ENCODE measurements at regions not wholly inside any gene's neighbourhood (a gene's known extent, or its start where the extent isn't known, plus 50 kb on each side); places are given as distances from the start of the nearest gene placed in this dataset.

DNA sequence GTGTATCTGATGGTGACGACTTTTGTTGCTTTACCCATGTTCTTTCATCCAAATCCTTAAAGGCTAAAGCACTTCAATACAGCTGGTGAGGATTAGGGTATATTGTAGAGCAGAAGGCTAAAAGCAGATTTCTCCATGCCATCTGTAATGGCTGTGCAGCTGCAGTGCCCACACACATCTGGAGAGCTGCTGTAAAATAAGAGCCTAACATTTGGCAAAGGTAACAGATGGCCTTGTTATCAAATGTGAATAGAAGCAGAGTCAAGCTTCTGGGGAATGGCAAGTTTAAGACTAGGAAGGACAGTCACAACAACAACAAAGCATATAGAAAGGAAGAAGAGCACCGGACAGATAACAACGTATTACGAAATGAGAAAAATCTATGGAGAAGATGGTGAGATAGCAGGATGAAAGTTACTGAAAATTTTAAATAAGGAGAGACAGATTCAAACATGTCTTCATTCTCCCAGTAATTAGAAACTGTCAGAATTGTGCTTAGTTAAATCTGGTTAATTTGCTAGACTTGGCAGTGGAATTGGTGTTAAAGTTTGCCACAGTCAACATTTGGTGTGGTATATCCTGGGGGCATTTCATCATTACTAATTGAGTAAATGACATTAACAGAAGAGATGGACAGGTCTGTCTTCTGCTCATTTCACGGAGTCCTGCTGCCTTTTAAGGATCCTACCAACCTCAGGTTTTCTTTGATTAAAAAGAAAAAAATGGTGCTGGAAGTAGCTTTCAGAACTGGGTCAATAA lies 1093.2 kb downstream of the ADGRL2 start:
- Histone ChIP-seq H3K79me2 (ENCODE audit: low read depth) (no peaks in the 10 kb centered on the region), H3K9ac (no peak overlapping the region), H3K36me3 (no peaks in the 10 kb centered on the region), H3K9me3 (ENCODE audit: low read depth) (no peaks in the 10 kb centered on the region), H3K27ac (no peak overlapping the region), H2AFZ (replicated peaks) (no peak overlapping the region), H4K20me1 (ENCODE audit: low read depth) (no peaks in the 10 kb centered on the region), H3K4me1 (no peaks in the 10 kb centered on the region), H3K27me3 (no peaks in the 10 kb centered on the region), H3K4me2 (no peak overlapping the region), H3K4me3 (no peak overlapping the region), H3F3A (ENCODE audit: low read depth) (no peaks in the 10 kb centered on the region)
- TF ChIP-seq EZH2 (IDR thresholded peaks at IDR 0.05) (no peak), EZH2phosphoT487 (IDR thresholded peaks at IDR 0.05) (no peak)
- TF ChIP-seq, protein P1, sequence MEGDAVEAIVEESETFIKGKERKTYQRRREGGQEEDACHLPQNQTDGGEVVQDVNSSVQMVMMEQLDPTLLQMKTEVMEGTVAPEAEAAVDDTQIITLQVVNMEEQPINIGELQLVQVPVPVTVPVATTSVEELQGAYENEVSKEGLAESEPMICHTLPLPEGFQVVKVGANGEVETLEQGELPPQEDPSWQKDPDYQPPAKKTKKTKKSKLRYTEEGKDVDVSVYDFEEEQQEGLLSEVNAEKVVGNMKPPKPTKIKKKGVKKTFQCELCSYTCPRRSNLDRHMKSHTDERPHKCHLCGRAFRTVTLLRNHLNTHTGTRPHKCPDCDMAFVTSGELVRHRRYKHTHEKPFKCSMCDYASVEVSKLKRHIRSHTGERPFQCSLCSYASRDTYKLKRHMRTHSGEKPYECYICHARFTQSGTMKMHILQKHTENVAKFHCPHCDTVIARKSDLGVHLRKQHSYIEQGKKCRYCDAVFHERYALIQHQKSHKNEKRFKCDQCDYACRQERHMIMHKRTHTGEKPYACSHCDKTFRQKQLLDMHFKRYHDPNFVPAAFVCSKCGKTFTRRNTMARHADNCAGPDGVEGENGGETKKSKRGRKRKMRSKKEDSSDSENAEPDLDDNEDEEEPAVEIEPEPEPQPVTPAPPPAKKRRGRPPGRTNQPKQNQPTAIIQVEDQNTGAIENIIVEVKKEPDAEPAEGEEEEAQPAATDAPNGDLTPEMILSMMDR (IDR thresholded peaks at IDR 0.05), result no peak
- Mint-ChIP-seq H3K27me3 (ENCODE audit: insufficient read depth, low read depth) (no peaks in the 10 kb centered on the region), H3K4me3 (no peak overlapping the region), H3K9me3 (no peaks in the 10 kb centered on the region), H3K27ac (no peak overlapping the region), H3K36me3 (no peaks in the 10 kb centered on the region), H3K4me1 (no peaks in the 10 kb centered on the region)
- no peak for DNase-seq (ENCODE audit: low spot score)

DNA sequence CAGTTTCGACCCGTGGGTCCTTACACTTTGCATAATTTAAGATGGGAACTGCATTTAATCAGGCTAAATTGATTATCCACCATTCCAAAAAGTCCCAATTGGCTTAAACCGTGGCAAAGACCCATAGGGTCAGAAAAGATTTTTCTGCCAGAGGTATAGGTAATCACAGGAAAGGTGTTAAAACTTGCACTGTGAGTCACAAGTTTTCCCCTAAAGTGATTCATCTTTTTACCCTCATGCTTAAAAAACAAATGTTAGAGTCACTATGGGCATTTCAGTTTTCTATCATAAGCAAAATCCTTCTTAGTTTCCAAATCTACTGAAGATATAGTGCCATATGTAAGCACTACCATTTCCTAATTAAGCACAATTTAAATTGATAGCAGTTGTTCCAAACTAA lies 1079.8 kb downstream of the ADGRL2 start:
- Histone ChIP-seq H3K27me3 (no peaks in the 10 kb centered on the region), H3K9me3 (ENCODE audit: low read depth) (no peaks in the 10 kb centered on the region), H3K79me2 (ENCODE audit: low read depth) (no peaks in the 10 kb centered on the region), H3K4me3 (no peak overlapping the region), H3K36me3 (no peaks in the 10 kb centered on the region), H4K20me1 (ENCODE audit: low read depth) (no peaks in the 10 kb centered on the region), H3K9ac (no peak overlapping the region), H3K4me1 (no peaks in the 10 kb centered on the region), H2AFZ (replicated peaks) (no peak overlapping the region), H3F3A (ENCODE audit: low read depth) (no peaks in the 10 kb centered on the region), H3K27ac (no peak overlapping the region), H3K4me2 (no peak overlapping the region)
- no peak overlapping the region for H3K4me3 Mint-ChIP-seq
- no peak for TF ChIP-seq EZH2 (IDR thresholded peaks at IDR 0.05)
- TF ChIP-seq, protein P1 (IDR thresholded peaks at IDR 0.05), result no peak
- no peak for TF ChIP-seq EZH2phosphoT487 (IDR thresholded peaks at IDR 0.05)
- H3K9me3 Mint-ChIP-seq, result no peaks in the 10 kb centered on the region
- DNase-seq (ENCODE audit: low spot score), result no peak
- H3K36me3 Mint-ChIP-seq, result no peaks in the 10 kb centered on the region
- no peak overlapping the region for H3K27ac Mint-ChIP-seq
- no peaks in the 10 kb centered on the region for H3K4me1 Mint-ChIP-seq
- no peaks in the 10 kb centered on the region for H3K27me3 Mint-ChIP-seq (ENCODE audit: insufficient read depth, low read depth)

DNA sequence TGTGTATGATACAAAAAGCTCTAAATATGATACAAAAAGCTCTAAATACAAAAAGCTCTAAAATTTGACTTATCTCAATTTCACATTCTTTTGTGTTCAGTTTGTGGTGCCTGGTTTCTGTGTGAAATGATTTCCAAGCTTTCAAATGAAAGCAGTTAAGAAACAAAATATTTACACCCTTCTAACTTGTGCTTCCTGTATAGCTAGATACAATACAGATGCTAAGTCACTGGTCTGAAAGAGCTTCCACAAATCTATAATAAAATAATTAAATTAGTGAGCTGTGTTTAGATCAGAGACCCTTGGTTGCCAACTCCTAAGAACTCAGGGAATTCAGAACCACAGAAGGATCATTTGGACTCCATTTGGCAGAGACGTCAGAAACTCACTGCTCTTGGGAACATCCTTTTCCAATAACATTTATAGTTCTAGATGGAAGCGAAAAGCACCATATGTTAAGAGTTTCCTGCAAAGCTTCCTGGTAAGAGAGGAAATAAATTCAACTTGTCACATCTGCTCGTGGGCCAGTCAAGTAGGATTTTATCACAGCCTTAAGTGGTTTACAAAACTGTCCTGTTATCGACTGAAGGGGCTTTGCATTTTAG lies 1079.1 kb downstream of the ADGRL2 start:
- no peaks in the 10 kb centered on the region for H3F3A ChIP-seq (ENCODE audit: low read depth)
- Mint-ChIP-seq H3K4me1 (no peaks in the 10 kb centered on the region), H3K36me3 (no peaks in the 10 kb centered on the region), H3K4me3 (no peak overlapping the region), H3K27me3 (ENCODE audit: insufficient read depth, low read depth) (no peaks in the 10 kb centered on the region), H3K27ac (no peak overlapping the region), H3K9me3 (no peaks in the 10 kb centered on the region)
- no peaks in the 10 kb centered on the region for H3K79me2 ChIP-seq (ENCODE audit: low read depth)
- DNase-seq (ENCODE audit: low spot score), result no peak
- H3K27me3 ChIP-seq, result no peaks in the 10 kb centered on the region
- no peak overlapping the region for H3K4me3 ChIP-seq
- H3K9me3 ChIP-seq (ENCODE audit: low read depth), result no peaks in the 10 kb centered on the region
- TF ChIP-seq EZH2 (IDR thresholded peaks at IDR 0.05), result no peak
- TF ChIP-seq, protein P1 (IDR thresholded peaks at IDR 0.05), result no peak
- no peak for TF ChIP-seq EZH2phosphoT487 (IDR thresholded peaks at IDR 0.05)
- no peak overlapping the region for H3K4me2 ChIP-seq
- no peak overlapping the region for H3K9ac ChIP-seq
- H3K36me3 ChIP-seq, result no peaks in the 10 kb centered on the region
- no peaks in the 10 kb centered on the region for H3K4me1 ChIP-seq
- H2AFZ ChIP-seq (replicated peaks), result peak overlapping the region; percentile 31
- no peak overlapping the region for H3K27ac ChIP-seq
- no peaks in the 10 kb centered on the region for H4K20me1 ChIP-seq (ENCODE audit: low read depth)
